Peyer's patch (tissue), 4 donors: ENCODE measurements at regions not wholly inside any gene's neighbourhood (a gene's known extent, or its start where the extent isn't known, plus 50 kb on each side); places are given as distances from the start of the nearest gene placed in this dataset.

ENCODE experiments used
- POLR2A ChIP-seq, 2 donors: fragments of 450-650 bp; IDR thresholded peaks; one replicate each; pipeline ENCODE4 v1.5.1; 2017; ENCODE audit warnings: antibody characterized with exemption in 2 of 2, mild to moderate bottlenecking in 2 of 2, moderate library complexity in 2 of 2
- TF ChIP-seq, protein P1 (sequence below), 6 experiments: fragments of 450-650 bp in 4 of 6; fragments of 200-600 bp in 2 of 6; sonication (generic) in 1 of 6; IDR thresholded peaks; one replicate each; pipeline ENCODE4 v1.5.1; 2017 to 2019; ENCODE audit warnings: antibody characterized with exemption in 6 of 6, mild to moderate bottlenecking in 3 of 6, moderate library complexity in 1 of 6

DNA sequence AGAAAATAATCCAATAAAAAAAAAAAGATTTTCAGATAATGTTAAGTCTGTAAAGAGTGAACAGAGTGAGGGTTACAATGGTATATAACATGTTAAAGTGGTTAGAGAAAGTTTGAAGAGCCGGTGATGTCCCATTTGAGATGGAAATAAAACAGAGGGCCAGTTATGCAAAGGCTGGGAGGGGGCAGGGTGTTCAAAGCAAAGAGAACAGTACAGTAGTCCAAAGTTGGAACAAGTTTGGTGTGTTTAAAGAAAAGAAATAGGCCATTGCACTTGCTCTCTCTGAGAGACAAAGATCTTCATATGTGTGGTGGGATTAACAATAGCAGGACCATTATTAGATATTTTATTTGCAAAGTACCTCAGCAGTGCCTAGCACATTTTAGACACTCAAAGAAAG is 179.5 kb upstream of the PKN2 start:
- TF ChIP-seq, protein P1, sequence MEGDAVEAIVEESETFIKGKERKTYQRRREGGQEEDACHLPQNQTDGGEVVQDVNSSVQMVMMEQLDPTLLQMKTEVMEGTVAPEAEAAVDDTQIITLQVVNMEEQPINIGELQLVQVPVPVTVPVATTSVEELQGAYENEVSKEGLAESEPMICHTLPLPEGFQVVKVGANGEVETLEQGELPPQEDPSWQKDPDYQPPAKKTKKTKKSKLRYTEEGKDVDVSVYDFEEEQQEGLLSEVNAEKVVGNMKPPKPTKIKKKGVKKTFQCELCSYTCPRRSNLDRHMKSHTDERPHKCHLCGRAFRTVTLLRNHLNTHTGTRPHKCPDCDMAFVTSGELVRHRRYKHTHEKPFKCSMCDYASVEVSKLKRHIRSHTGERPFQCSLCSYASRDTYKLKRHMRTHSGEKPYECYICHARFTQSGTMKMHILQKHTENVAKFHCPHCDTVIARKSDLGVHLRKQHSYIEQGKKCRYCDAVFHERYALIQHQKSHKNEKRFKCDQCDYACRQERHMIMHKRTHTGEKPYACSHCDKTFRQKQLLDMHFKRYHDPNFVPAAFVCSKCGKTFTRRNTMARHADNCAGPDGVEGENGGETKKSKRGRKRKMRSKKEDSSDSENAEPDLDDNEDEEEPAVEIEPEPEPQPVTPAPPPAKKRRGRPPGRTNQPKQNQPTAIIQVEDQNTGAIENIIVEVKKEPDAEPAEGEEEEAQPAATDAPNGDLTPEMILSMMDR (IDR thresholded peaks at IDR 0.05): no peak
- TF ChIP-seq POLR2A (IDR thresholded peaks at IDR 0.05): no peak
